BJ (cell line): ENCODE measurements at regions not wholly inside any gene's neighbourhood (a gene's known extent, or its start where the extent isn't known, plus 50 kb on each side); places are given as distances from the start of the nearest gene placed in this dataset.

Experiments used
- CTCF ChIA-PET: fragments of 350-600 bp; formaldehyde crosslinking; extraction: SDS; loops from one replicate; lab custom pipeline; 2021; ENCODE audit warnings: antibody characterized with exemption, inconsistent platforms; lab: Yijun Ruan, JAX
- POLR2A ChIA-PET: fragments of 300-600 bp; sonication (Branson Sonifier 250); formaldehyde crosslinking; extraction: SDS; loops from one replicate; lab custom pipeline; 2021; ENCODE audit warnings: antibody characterized with exemption; lab: Charles Lee
- DNase-seq: peaks from one replicate; pipeline ENCODE4 v3.0.0-alpha.2; 2011; ENCODE audit warnings: low read depth
- H3K27me3 ChIP-seq: 2 replicates; pipeline ENCODE4 v1.6.0; 2011; ENCODE audit warnings: low read length; ENCODE audit not compliant: control insufficient read depth, insufficient read depth
- H3K36me3 ChIP-seq: 2 replicates; pipeline ENCODE4 v1.5.1; 2011; ENCODE audit warnings: low read length; ENCODE audit not compliant: control insufficient read depth, insufficient read depth
- H3K4me3 ChIP-seq: 2 replicates; pipeline ENCODE4 v1.5.1; 2011; ENCODE audit warnings: low read depth, mild to moderate bottlenecking, control low read depth, low read length
- CTCF ChIP-seq: IDR thresholded peaks from 2 replicates; pipeline ENCODE4 v1.5.1; 2011; ENCODE audit warnings: low read depth, mild to moderate bottlenecking, control low read depth, inconsistent platforms, low read length, moderate library complexity; ENCODE audit not compliant: insufficient read depth

GRCh38 chr6:99768166-99768565 is 161.5 kb downstream of the PRDM13 start:
- DNase-seq: no peak
- no peak for TF ChIP-seq CTCF
- POLR2A ChIA-PET: no interaction called here
- no peak overlapping the region for H3K4me3 ChIP-seq
- CTCF ChIA-PET: no interaction called here
- no peaks in the 10 kb centered on the region for H3K27me3 ChIP-seq
- H3K36me3 ChIP-seq: no peaks in the 10 kb centered on the region

GRCh38 chr6:99779631-99780555 is 173.3 kb downstream of the PRDM13 start:
- no peaks in the 10 kb centered on the region for H3K36me3 ChIP-seq
- no peak for TF ChIP-seq CTCF
- no peak for DNase-seq
- ChIA-PET CTCF (no interaction called here), POLR2A (no interaction called here)
- H3K4me3 ChIP-seq: no peak overlapping the region
- no peaks in the 10 kb centered on the region for H3K27me3 ChIP-seq

- Histone ChIP-seq H3K36me3 (no peaks in the 10 kb centered on the region), H3K27me3 (no peaks in the 10 kb centered on the region), H3K4me3 (no peak overlapping the region)
- TF ChIP-seq CTCF: no peak
- ChIA-PET POLR2A (no interaction called here), CTCF (no interaction called here)
- DNase-seq: no peak
Measured at GRCh38 chr6:99780556-99780885, 173.9 kb downstream of the PRDM13 start.

GRCh38 chr6:99789767-99790166 is 183.1 kb downstream of the PRDM13 start:
- Histone ChIP-seq H3K36me3 (no peaks in the 10 kb centered on the region), H3K27me3 (no peaks in the 10 kb centered on the region; the same call in 1 of the 2 replicates), H3K4me3 (no peak overlapping the region)
- no peak for DNase-seq
- ChIA-PET CTCF (no interaction called here), POLR2A (no interaction called here)
- no peak for TF ChIP-seq CTCF

- Histone ChIP-seq H3K36me3 (no peaks in the 10 kb centered on the region), H3K4me3 (no peak overlapping the region), H3K27me3 (no peaks in the 10 kb centered on the region; the same call in 1 of the 2 replicates)
- no peak for TF ChIP-seq CTCF
- no peak for DNase-seq
- ChIA-PET CTCF (no interaction called here), POLR2A (no interaction called here)
Measured at GRCh38 chr6:99790679-99791078, 184.0 kb downstream of the PRDM13 start.
